ENCODE measurements at regions not wholly inside any gene's neighbourhood (a gene's known extent, or its start where the extent isn't known, plus 50 kb on each side); places are given as distances from the start of the nearest gene placed in this dataset.
"Not testable (repeated sequence)": the region's sequence is repeated elsewhere in the genome, so short reads cannot be mapped to it uniquely, and the experiment has no call there.

DNA sequence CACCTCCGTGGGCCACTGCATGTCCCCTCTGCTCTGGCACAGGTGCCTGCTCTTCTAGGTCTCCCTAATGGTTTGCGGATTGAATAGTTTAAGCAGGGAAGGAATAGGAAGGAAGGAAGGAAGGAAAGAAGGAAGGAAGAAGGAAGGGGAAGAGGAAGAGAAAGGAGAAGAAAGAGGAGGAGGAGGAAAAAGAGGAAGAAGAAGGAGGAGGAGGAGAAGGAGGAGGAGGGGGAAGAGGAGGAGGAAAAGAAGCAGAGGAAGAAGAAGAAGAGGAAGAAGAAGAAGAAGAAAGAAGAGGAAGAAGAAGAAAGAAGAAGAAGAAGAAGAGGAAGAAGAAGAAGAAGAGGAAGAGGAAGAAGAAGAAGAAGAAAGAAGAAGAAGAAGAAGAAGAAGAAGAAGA is 376.8 kb upstream of the PODXL start:
- DNase-seq: not testable (repeated sequence)

- DNase-seq: no peak
Measured at GRCh38 chr7:131932271-131932670, 375.8 kb upstream of the PODXL start.

GRCh38 chr7:131931370-131931769 is 374.9 kb upstream of the PODXL start:
- no peak for DNase-seq

DNA sequence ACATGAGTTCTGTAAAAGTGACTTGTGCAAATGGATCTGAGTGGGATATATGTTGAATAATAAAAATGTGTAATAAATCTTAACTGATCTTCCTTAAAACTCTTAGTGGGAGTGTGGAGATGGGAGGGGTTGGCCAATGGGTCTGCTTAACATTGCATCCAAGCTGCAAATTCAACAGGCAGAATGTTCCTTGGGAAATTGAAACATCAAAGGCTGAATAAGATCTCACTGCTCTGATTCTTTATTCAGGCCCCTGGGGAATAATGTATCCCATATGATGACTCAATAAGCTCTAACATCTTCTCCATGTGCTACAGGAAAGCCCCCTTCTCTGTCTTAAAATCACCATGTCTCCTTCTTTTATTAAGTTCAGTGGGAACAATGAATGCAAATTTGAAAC is 373.2 kb upstream of the PODXL start:
- no peak for DNase-seq

GRCh38 chr7:131927770-131928423 is 371.5 kb upstream of the PODXL start:
- DNase-seq: no peak

DNA sequence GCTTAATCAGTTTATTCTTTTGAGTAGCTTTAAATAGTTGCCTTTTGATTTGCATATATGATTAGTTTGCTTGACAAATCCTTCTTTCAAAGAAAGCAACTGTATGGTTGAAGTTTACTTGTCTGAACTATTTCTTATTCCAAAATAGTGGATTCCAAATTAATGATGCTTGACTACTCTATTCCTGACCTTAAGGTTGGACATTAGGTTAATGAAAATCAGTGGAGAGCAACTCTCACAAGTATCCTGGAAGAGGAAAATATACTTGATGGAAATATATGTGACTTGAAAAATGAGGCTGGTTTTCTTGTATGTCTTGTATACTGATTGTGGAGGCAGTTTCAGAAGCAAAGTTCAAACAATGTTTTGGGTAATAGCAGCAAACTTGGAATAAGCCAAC is 369.2 kb upstream of the PODXL start:
- no peak for DNase-seq

- no peak for DNase-seq
Measured at GRCh38 chr7:131924857-131925256, 368.4 kb upstream of the PODXL start.

DNA sequence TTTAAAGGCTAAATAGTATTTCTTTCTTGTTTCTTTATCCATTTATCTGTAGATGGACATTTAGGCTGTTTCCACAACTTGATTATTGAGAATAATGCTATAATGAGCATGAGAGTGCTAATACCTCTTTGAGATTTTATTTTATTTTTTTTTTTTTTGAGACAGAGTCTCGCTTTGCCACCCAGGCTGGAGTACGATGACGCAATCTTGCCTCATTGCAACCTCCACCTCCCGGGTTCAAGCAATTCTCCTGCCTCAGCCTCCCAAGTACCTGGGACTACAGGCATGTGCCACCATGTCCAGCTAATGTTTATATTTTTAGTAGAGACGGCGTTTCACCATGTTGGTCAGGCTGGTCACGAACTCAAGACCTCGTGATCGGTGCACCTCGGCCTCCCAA is 366.5 kb upstream of the PODXL start:
- DNase-seq: not testable (repeated sequence)

- no peak for DNase-seq
Measured at GRCh38 chr7:131921016-131921415, 364.6 kb upstream of the PODXL start.

DNA sequence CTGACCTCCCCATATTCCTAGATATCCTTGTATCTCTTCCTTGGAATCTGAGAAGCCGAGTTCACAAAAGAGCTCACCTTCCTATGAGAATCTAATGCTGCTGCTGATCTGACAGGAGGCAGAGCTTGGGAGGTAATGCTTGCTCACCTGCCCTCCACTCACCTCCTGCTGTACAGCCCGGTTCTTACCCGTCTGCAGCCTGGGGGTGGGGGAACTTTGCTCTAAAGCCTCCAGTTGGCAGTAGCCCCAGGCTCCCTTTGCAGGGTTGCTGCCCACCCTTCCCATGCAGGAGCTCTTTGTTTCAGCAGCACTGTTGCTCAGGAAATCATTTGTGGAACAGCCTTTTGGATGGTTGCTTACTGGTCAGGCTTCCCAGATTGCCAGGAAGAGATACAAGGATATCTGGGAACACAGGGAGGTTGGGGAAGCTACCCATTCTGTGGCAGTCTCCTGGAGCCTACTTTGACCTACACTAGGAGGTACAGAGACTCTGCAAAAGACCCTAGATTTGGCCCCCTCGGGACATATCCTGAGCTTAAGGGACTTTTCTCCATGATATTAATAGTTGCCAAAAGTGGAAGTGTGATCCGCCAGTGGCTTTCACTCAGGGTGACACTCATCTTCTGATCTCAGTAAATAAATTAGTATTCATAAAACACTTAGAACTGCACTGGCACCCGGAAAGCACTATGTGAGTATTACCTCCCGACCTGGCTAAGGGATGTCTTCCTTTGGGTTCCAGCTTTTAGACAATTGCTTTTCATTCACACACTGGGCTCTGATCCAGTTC is 363.7 kb upstream of the PODXL start:
- no peak for DNase-seq

- DNase-seq: no peak
Measured at GRCh38 chr7:131911112-131911511, 354.7 kb upstream of the PODXL start.

DNA sequence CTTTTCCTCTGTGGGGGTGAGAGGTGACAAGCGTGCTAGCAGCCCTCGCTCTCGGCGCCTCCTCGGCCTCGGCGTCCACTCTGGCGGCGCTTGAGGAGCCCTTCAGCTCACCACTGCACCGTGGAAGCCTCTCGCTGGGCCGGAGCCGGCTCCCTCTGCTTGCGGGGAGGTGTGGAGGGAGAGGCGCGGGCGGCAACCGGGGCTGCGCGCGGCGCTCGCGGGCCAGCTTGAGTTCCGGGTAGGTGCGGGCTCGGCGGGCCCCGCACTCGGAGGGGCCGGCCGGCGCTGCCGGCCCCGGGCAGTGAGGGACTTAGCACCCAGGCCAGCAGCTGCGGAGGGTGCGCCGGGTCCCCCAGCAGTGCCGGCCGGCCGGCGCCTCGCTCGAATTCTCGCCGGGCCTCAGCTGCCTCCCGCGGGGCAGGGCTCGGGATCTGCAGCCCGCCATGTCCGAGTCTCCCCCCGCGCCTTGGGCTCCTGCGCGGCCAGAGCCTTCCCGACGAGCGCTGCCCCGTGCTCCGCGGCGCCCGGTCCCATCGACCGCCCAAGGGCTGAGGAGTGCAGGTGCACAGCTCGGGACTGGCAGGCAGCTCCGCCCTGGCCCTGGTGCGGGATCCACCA is 352.8 kb upstream of the PODXL start:
- DNase-seq: no peak

GRCh38 chr7:131908714-131909113 is 352.3 kb upstream of the PODXL start:
- DNase-seq: no peak

GRCh38 chr7:131905471-131905973 is 349.1 kb upstream of the PODXL start:
- no peak for DNase-seq

DNA sequence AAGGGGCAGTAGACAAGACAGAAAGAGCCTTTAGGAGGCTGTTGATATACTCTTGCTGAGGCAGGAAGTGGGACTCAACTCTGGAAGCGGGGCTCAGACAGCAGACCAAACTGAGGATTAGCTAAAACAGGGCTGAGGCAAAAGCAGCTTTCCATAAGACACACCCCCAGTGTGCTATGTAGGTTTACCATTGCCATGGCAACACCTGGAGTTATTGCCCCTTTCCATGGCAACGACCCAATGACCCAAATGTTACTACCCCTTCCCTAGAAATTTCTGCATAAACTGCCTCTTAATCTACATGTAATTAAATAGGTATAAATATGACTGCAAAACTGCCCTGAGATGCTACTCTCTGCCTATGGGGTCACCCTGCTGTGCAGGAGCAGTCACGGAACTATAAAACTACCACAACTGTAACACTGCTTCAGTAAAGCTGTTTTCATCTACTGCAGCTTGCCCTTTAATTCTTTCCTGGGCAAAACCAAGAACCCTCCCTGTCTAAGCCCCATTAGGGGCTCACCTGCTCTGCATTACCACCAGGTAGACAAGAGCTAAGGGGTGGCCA is 348.4 kb upstream of the PODXL start:
- DNase-seq: no peak

DNA sequence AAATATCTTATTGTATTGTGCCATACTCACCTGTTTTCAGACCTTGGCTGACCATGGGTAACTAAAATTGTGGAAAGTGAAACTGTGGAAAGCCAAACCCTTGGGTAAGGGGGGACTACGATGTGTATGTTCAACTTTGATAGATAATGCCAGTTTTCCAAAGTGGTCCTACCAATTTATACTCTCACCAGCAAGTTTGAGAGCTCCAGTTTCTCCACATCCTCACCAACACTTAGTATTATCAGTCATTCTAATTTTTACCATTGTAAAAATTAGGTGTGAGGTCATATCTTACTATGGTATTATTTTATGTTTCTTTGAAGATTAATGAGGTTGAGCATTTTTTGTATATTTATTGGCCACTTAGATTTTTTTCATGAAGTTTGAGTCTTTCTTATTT is 346.9 kb upstream of the PODXL start:
- no peak for DNase-seq

- no peak for DNase-seq
Measured at GRCh38 chr7:131900785-131901287, 344.4 kb upstream of the PODXL start.

- no peak for DNase-seq
Measured at GRCh38 chr7:131899271-131900030, 343.0 kb upstream of the PODXL start.

DNA sequence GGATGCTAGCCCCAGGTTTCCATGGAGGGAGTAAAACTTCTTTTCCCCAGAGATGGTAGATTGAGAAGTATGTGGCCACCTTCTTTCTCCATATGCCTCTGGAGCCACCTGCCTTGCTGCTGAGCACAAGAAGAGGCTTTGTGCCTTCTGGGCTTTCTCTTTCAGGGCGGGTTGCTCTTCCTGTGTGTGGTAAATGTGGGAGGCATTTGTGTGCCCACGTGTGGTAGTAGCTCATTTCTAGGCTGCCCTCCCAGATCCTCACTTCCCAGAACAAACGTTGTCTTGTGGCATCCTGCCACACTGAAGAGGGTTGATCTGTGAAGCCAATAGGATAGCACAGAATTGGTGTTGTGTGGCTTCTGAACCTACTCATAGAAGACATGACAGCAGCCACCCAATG is 342.0 kb upstream of the PODXL start:
- no peak for DNase-seq

GRCh38 chr7:131897790-131898165 is 341.4 kb upstream of the PODXL start:
- no peak for DNase-seq

DNA sequence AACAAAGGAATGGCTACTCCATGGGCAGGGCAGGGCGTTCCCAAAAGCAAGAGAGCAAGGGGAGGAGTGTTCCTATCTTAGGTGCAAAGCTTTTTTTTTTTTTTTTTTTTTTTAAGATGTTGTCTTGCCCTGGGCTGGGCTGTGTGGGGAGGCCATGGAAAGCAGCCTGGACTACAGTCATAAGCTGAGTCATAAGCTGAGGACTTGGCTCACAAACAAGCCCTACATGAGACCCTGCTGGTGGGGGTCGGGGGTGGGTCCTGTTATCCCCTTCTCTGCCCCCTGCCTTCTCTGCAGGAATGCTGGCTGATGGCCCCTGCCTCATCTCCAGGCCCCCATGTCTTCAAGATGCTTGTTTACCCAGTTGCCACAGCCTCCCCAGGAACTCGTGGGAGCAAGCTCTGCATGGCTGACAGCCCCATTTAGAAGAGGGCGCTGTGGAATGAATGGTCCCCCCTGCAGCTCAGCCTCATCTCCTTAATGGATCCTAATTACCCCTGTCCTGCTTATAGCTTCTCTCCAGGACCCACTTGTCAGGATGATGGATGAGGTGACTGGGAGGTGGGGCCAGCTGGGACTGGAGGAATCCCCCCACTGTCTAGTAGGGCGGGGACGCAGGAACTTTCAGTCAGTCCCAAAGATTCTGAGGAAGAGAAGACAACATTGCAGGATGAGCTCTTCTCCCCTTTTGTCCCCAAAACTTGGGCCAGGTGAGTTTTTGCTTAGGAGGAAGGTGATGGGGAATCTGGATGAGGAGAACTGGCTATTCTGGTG is 340.8 kb upstream of the PODXL start:
- no peak for DNase-seq
